NOMO-1 (cell line): ENCODE measurements at regions not wholly inside any gene's neighbourhood (a gene's known extent, or its start where the extent isn't known, plus 50 kb on each side); places are given as distances from the start of the nearest gene placed in this dataset.
A peak's percentile ranks its signal among the peaks of the same experiment; 100 is the strongest.

Source experiments
- DNase-seq, 2 experiments: peaks; one replicate each; lab custom pipeline; 2025; ENCODE audit not compliant: unreplicated experiment in 2 of 2; lab: John Stamatoyannopoulos, UW

DNA sequence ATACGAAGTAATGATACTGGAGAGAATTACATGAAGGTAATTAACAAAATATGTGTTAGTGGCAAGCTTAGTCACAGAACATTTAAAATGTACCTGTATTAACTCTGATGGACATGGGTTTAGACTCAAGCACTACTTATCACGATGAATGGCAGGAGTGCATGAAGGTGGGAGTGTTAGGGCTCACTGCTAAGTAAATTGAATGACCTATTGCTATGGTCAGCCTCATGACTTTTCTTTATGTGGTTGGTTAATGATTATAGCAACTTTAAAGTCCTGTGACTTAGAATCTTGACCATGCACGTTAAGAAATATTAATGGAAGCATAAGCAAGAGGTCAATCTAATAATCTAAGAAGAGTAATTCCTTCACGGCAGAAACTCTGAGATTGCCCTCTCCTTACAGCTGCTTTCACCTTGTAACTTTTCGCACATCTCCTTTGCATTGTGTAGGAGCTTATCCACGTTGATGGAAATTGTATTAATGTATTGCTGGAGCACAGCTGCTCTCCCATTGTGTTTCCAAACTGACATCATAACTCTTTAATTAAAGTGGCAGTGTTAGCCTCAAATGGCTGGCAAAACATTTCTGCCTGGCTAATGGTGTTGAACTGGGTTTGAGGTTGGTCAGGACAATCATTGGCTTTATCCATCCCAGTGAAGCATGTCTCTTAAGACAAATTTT is 114.5 kb downstream of the RXFP2 start:
- no peak for DNase-seq

DNA sequence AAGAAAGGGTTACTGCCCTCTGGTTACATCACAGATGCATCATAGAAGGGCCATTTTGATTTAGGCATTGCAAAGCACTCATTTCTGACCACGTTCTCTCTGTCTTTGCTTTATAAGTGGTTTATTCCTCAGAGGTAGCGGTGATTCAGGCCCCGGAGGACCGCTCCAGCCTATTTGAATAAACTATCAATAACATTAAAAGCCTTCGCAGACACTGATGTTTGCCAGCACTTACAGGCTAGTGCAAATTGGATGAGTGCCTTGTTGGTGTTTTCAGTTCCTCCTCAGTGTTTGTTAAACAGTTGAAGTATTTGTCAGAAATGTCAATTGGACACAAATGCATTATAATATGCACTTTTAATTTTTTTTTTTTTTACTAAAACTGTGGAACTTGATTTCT is 120.2 kb downstream of the RXFP2 start:
- DNase-seq: no peak

DNA sequence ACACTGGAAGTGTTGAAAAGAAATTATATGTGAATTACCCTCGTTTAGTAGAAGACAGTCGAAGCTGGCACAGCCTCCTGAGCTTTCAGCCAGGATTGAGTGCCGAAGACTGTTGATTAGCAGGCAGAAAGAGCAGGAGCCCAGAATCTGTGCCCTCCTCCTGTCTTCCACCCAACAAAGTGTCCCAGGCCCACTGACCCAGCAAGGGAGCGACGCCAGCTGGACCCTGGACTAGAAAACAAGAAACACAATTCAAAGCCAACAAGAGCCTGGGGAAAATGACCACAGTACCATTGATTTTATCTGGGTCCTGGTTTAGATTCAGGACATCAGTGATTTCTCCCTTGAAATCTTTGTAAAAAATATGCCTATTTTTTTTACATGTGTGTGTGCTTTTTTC is 120.7 kb downstream of the RXFP2 start:
- no peak for DNase-seq

DNA sequence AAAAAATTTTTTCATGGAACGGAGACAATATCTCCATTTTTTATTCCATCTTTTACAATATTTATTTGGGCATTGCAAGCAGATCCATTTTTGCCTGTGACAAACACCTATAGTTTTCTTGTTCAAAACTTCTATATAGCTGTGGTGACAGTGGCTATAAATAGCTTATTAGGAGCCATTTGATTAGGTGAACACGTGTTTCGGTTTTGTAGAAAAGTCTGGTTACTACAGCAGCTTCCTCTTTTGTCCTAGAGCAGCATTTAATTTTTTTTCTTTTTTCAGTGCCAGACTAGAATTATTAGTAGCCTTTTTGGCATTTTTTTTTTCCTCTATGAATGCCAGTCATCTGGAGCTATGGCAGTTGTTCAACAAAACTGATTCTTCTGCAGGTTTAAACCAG is 123.5 kb downstream of the RXFP2 start:
- DNase-seq: peak; percentile 28 to 70

DNA sequence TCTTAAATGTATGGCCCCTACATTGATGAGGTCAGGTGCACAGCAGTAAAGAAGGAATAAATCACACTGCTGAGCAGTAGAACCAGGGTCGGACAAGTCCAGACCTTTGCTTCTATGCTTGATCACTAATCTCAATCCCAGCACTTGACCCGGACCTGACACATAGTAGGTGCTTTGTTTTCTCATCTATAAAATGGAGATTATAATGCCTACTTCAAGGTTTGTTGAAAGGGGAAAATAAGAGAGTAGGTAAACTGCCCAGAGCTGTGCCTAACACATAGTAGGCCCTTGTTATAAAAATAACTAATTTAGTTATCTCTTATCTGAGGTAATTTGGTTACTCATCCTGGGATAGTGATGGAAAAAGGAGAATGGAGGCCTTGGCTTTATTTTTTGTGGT is 125.0 kb downstream of the RXFP2 start:
- no peak for DNase-seq

DNA sequence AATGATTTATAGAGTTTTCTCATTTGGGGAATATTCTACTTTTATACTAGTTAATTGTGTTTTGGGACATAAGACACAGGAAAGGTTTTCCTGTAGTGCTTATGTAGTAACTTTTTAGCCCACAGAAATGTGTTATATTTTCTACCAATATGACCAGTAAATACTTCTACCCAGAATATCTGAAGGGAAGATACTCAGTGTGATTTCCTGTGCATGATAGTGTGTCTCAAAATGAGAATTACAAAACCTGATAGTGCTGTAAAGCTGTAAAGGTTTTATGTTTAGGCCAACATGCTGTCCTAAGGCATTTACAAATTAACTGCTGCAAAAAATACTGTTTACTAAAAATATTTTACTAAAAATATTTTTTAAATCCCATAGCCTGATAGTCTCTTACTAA is 126.8 kb downstream of the RXFP2 start:
- no peak for DNase-seq

DNA sequence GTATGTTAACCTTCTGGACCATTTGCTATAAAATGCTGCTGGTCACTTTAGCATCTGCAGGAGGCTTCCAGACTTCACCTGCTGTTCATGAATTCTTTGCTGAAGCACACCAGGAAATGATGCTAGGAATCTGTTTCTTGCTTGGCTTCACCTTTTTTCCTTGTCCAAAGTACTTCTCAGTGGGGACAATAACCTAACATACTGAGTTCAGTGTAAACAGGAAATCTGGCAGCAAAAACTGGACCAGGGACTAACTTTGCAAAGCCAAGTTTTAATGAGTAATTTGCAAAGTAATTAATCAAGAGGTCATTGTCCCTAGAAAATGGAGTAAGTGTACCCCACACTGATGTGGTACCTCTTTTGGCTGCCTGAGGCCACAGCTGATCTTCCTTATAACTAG is 128.4 kb downstream of the RXFP2 start:
- DNase-seq: no peak

DNA sequence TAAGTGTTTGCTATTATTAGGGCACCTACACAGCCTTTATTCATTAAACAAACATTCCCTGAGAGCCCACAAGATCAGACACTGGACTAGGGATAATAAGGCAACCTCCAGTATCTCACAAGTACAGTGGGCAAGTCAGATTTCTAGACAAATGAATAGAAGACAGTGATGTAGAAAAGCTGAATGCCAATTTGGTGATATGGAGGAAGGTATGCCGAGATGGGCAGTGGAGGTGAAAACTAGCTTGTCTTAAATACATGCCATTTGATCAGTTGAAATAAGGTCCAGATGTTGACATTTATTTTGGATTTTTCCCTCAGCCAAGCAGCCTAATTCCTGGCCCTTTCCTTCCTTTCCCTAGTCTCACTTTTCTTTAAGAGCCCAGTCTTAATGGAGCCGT is 130.3 kb downstream of the RXFP2 start:
- no peak for DNase-seq

DNA sequence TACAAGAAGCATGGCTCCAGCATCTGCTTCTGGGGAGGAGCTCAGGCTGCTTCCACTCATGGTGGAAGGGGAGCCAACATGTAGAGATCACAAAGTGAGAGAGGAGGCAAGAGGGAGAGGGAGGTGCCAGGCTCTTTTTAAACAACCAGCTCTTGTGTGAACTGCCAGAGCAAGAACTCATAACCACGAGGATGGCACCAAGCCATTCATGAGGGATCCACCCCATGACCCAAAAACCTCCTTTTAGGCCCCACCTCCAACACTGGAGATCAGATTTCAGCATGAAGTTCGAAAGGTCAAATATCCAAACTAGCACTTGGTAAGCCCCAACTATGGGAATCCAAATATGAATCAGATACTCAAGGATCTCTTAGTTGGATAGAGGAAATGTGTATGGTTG is 131.2 kb downstream of the RXFP2 start:
- DNase-seq: no peak

DNA sequence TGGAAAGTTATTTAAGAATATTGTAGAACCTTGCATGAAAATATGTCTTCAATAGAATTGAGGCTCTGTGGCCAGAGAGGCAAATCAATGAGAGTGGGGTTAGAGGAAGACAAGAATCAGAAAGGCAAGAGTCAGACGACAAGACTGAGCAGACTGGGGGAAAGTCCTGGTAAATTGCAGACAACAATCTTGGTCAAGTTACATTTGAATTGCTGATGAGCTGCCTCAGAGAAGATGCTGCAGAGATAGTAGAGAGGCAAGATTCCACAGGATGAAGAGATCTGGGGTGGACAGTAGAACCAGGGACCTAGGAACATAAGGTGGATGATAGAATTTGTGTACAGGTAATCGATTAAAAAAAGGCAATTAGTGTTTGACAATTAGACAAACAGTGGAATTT is 133.8 kb downstream of the RXFP2 start:
- no peak for DNase-seq

DNA sequence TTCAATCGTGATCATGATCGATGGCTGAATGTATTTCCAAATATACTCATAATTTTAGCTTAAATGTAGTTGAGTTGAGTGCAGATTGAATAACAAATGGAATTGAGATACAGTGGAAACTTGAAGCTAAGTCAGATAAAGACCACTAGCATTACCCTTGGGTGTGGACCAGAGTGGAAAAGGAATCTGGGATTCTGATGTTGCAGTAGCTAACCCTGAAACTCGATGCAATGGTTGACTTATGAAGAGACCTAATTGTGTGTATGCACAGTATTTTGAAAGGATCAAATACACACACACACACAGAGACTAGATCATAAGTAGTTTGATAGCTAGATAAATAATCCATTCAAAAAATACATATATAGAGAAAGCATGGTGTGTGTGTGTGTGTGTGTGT is 135.8 kb downstream of the RXFP2 start:
- DNase-seq: no peak

DNA sequence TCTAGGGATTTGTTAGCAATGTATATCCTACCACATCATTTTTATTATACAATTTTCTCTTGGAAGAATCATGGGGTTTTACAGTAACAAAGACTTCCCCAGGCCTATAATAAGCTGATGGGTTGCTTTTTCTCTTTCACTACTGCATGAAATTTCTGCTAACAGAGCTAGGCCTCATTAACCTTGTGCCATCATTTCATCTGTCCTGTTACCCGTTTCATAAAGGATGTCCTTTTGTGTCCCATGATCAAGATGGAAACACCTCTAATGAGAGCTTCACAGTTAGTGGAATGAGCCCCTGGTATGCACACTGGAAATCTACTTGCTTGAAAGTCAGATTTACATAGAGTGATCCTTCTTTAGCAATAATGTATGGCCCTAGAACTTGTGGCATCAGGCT is 138.7 kb downstream of the RXFP2 start:
- DNase-seq: no peak

DNA sequence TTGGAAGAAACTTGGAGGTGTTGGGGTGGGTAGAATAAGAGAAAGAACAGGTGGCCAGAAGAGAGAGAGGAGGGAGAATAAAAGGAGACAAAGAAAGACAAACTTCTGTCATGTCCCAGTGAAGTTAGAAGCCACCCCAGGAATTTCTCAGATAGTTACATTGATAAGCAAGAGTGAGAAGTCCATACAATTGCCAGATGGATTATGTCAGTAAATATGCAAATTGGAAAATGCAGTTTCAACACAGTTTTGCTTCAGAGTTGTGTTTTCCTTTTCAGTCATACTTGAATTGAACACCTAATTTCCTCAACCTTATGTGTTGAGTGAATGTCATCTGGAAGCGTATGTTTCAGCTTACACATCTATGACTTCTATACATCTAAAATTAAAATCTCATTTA is 139.2 kb downstream of the RXFP2 start:
- no peak for DNase-seq

DNA sequence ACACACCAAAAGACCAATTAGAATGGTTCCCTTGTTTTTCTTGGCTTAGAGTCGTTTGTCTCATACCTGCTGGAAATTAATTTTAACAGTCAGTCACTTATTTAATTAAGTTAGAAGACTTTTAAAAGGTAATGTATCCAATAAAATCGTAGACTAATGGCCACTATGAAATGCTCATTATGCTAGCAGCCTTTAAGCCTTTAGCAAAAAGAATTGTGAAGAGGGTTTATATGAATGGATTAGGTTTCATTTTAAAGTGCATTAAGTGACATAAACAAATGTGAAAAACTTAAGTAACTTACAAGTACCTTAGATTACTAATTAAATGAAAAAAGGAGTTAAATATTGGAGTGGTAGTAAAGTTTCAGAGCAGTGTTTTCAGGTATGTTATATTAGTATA is 139.6 kb downstream of the RXFP2 start:
- no peak for DNase-seq

DNA sequence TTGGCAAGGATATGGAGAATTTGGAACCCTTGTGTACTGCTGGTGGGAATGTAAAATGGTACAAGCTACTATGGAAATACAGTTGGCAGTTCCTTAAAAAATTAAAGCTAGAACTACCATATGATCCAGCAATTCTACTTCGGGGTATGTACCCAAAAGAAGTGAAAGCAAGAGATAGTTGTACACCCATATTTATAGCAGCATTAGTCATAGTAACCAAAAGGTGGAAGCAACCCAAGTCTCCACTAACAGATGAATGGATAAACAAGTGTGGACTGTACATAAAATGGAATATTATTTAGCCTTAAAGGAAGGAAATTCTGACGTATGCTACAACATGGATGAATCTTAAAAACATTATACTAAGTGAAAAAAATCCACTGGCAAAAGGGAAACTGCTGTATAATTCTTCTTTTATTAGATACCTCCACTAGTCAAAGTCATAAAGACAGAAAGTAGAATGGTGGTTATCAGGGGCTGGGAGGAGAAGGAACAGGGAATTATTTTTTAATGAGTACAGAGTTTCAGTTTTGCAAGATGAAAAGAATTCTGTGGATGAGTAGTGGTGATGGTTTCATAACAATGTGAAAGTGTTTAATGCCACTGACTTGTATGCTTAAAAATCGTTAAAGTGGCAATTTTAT is 141.6 kb downstream of the RXFP2 start:
- peak; percentile 9 to 69 for DNase-seq

DNA sequence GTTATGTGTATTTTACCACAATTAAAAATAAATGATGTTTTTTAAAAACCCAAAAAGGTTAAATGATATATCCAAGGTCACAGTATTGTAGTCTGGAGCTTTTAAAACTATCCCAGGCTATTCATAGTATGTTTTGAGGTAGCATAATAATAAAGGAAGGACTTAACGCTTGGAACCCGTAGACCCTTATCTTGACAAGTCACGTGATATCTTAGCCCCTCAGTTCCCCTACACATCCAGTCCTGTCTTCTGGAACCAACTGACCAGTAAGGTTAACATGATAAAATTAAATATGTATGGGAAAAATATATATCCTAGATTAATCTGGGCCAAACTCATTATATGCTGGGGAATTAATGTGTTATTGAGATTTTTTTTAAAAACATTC is 142.2 kb downstream of the RXFP2 start:
- no peak for DNase-seq

DNA sequence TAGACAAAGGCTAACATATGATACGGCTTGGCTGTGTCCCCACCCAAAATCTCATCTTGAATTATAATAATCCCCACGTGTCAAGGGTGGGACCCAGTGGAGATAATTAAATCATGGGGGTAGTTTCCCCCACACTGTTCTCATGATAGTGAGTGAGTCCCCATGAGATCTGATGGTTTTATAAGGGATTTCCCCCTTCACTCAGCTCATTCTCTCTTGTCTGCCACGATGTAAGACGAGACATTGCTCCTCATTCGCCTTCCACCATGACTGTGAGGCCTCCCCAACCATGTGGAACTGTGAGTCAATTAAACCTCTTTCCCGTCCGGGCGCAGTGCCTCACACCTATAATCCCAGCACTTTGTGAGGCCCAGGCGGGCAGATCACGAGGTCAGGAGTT is 143.5 kb downstream of the RXFP2 start:
- no peak for DNase-seq

DNA sequence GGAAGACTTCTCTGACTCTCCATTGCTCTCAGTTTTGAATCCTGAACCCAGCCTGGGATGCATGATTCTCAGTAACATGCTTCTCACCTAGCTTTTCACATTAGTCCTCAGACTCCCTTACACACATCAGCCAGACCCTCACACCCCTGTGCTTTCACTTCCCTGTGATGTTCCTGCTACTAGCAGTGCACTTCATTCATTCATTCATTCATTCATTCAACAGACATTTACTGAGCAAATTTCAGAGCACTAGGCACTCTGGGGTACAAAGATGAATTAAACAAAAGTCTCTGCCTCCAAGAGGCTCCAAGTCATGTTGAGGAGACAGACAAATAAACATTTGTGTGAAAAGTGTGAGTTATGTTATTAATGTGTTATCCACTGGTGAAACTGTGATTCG is 145.2 kb downstream of the RXFP2 start:
- DNase-seq: no peak

DNA sequence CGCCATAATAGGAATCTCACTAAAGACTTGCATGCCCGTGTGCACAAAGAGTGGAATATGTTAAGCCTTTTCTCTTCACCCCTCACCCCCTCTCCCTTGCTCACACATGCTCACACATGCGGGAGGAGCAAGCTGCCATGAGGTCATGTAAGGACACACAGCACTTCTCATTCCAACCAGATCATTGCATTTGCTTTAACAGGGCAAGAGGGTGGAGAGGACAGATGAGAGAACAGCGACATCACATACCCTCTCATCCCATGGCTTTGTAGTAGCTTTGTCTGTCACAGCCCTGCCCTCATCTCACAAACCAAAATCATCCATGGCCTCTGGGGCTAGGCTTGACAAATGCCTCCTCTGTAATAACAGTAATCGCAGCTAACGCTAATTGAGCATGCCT is 145.6 kb upstream of the FRY start:
- no peak for DNase-seq

DNA sequence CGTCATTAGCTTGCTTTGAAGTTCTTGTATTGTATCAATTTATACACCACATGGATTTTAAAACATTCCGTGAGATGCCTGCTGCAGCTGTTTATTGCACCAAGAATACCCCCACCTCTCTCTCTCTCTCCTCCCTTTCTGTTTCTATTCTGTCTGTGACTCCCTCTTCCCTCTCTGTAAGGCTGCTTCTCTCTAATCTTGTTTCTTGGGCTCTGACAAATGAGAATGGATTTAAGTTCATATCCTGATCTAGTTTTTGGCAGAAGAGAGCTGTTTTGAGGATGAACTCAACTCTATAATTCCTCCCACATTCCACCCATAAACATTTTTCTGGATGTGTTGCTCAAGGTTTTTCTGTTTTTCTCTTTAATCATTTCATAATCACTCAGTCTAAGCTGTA is 144.3 kb upstream of the FRY start:
- DNase-seq: no peak

DNA sequence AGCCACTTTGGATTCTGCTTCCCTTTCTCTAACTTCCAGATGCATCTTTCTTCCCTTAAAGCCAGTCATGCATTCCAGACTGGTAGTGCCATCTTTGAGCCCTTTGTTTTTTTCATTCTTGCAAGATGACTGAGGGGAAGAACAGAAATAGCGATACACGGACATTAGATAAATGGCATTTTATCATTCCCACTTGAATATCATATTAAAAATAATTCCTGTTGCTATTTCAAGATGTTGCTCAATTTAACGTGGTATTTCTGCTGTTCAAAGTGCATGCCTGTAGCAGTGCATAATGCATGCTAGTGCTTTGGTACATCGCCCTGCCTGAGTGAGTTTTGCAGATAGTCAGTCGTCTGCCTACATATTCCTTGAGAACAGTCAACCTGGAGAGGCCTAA is 140.6 kb upstream of the FRY start:
- DNase-seq: peak in 1 of 2 experiments; percentile 17

DNA sequence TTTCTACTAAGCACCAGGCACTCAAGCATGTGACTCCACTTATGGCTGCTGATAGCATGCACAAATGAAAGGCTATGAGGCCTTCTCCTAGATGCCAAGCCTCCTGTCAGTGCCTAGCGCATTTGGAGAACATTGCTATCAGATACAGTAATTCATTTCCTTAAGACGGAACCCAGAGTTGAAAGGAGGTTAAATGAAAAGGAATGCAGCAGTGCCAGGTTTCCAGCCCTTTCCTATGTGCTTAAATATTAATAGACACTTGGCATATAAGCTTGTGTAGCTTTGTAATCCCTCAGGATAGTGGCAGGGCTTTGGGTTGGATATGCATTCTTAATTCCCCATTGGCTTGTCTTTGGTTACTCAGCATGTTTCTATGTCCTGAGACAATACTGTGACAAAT is 140.1 kb upstream of the FRY start:
- DNase-seq: peak in 1 of 2 experiments; percentile 53

DNA sequence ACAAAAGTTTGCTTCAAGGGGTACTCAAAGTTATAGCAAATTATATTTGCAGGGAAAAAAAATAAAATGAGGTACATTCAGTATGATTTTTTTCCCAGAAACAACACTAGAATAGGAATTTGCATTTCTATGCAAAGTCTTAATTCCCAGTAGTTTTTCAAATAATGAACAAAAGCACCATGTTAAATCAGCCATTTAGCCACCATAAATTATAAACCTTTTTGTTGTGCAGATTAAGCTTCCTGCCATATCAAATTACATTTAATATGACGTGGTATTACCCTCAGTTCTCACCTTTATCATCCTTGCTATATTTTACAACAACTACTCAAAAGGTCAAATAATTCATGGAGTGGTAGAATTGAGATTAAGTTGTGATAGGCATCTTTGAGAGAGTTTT is 136.6 kb upstream of the FRY start:
- no peak for DNase-seq
